GM18498 (cell line): ENCODE measurements at regions not wholly inside any gene's neighbourhood (a gene's known extent, or its start where the extent isn't known, plus 50 kb on each side); places are given as distances from the start of the nearest gene placed in this dataset.
"Not testable (repeated sequence)": the region's sequence is repeated elsewhere in the genome, so short reads cannot be mapped to it uniquely, and the experiment has no call there.

Experiments
- ATAC-seq: cut with Tn5 transposase; IDR thresholded peaks from one replicate; pipeline ENCODE4 v1.9.1; 2021; ENCODE audit warnings: mild to moderate bottlenecking, moderate library complexity; ENCODE audit not compliant: unreplicated experiment

DNA sequence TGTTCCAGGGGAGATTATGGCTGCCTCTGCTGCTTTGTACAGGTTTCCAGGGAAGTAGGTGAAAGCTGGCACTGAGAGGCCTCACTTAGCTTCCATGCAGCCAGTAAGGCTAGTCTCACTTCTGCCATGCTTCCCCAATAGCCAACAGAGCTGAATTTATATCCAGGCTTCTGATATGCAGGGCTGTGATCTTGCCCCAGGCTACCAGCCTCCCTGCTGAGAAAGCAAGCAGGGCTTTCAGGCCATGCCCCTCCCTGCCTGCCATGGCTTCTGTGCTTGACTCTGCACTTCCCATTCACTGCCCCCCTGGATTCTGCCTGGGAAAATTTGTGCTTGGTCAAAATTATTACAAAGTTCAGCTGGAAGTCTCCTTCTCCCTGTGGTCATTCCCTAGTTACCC, 302.1 kb upstream of the FBXO33 start:
- ATAC-seq: no peak

DNA sequence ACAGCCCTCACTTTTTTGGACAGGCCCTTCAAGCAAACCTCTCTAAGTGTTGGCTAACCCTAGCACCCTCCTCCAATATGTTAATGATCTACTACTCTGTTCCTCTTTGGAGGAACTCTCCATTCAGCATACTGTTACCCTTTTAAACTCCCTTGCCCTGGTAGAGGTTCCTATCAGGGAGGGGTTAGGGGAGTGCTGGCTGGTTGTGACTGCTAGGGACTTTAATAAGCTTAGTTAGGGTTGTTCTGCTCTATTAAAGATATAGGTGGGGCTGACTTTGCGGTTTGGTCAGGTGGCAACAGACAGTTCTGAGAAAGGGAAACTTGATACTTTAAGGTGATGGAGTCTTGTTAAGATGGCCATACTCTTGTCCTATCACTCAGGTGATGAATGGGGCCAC, 301.5 kb upstream of the FBXO33 start:
- ATAC-seq: no peak

DNA sequence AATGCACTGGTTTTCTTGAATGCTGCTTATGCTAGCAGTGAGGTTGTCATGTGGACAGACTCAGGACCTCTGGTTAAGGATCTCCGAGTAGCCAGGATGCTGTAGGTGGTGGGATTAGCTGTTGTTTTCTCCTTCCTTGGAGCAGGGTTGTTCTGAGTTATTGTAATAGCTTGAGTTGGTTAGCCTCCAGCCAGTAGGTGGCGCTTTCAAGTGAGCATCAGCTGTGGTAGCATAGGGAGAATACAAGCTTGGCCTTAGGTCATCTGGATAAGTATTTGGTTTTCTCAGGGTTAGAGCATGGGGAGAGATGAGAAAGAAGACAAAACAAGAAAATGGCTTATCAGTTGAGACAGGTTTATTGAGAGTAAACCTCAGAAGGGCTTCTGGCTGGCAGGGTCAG, 299.7 kb upstream of the FBXO33 start:
- no peak for ATAC-seq

DNA sequence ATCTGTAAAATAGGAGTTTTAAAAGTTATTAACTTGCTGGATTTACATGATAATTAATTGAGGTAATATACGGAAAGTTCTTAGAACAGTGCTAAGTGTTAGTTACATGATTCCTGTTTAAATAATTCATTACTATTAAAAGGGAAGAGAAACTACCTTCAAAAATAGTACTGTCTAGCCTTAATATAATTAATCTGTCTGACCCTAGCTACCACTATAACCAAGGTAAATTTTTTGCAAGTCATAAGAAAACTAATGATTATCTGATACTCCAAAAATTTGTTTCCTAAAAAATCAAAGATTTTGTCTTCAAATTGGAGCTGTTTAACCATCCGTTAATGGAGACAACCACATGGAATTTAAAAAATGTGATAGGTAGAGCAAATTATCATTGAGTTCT, 294.3 kb upstream of the FBXO33 start:
- ATAC-seq: no peak

DNA sequence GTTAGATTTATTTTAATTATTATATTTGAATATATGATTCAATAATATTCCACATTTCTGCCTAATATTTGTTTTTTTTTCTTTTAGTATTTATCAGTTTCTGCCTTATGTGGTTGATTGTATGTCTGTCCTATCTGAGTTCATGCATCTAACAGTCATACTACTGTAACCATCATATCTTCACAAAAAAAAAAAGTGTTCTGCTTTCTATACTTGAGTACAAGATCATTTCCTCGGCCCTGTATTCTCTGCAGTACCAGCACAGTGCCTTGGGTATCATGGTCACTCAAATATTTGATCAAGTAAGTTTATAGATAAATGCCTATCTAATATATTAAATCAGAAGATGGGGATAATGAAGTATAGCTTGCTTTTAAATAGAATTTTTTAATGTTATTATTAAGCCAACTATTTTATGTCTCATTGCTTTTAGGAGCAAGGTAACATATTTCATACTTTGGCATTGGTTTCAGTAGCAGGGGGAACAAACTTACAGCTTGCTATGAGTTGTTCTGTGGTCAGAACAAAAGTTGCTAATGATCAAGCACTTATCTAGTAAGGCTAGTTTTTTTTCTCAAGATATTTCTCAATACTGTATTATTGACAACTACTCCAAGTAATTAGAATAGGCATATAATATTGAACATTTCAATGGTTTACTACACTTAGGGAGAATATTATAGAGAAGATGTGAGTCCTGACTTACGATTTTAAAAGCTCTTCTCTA, 290.5 kb upstream of the FBXO33 start:
- ATAC-seq: no peak

DNA sequence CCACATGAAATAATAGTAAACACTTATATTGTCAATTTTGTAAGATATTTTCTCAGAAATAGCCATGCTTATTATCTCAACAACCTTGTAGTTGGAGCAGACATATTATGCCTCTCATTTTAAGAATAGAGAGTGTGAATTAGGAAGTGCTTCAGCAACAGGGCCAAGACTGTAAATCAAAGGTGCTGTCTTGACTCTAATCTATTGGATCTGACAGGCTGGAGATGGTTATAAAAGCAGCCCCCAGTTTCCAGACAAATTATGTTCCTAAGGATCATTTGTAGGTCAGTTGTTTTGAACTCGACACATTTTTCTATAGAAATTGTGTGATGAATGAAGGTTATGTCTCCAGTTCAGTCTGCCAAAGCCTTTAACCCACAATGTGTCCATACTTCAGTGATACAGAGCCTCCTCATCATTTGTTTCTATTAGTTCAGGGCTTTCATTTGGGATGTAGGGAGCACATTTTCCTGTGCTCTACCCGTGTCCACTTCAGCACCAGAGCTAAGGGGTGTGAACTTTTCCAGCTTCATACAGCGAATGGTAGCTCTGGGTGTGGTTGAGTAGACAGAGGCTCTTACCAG, 284.8 kb upstream of the FBXO33 start:
- no peak for ATAC-seq

DNA sequence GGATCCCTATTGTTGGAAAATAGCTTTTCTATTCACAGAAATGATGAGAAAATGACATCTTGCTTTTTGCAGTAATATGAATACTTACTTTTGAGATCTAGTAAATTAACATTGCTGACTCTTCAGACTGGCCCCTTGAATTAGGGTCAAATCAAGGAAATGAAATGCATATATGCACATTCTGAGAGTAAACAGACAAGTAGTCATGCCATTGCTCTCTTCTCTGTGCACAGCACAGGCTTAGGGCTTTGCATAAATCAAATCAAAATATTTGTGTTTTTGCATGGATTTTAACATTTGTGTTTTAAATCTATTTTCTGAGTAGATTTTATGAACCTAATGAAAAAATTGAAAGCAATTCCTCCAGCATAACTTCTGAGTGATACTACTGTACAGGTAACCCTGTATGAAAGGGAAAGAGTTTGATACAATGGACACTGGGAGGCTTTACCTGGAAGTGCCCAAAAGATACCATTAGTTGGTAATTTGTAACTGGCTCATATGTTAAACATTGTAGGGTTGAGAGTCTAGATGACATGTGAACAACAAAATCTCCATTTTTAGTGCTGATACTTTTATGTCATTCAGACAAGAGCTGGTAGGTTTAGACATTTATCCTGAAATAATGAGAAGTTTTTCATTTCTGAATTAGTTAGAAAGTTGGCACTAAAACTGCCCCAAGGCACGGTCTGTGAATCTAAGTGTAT, 280.2 kb upstream of the FBXO33 start:
- no peak for ATAC-seq

DNA sequence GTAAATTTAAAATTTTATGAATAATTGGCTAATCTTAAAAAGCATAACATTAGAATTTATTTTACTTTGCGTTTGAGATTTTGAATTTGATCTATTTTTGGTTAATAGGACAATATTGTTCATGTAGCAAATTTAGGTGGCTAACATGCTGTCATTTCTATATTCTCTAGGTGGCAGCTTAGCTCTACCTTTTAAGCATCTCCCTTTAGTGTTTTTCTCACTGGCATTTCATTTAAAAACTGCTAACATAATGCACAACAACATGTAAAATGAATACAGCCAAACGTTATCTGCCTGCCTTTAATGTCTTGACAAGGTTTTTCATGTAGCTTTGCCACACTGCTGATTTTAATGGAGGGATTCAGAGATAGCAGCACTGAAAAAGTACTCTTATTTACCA, 272.4 kb upstream of the FBXO33 start:
- no peak for ATAC-seq

DNA sequence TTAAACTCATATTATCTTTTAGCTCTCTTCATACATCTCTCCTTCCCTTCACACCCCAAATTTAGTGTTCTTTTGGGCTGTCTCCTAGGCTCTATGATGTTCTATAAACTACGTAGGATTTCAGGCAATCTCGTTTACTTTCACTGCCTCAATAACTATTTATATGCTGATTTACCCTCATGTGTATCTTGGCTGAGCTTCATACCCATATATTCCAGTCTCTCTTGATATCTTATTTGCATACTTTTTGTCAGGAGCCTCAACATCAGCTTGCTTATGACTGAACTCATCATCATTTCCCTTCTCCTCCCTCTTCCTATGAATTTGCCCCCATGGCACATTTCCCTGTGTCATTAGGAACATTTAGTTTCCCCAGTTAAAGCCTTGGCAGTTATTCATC, 262.1 kb upstream of the FBXO33 start:
- ATAC-seq: no peak

DNA sequence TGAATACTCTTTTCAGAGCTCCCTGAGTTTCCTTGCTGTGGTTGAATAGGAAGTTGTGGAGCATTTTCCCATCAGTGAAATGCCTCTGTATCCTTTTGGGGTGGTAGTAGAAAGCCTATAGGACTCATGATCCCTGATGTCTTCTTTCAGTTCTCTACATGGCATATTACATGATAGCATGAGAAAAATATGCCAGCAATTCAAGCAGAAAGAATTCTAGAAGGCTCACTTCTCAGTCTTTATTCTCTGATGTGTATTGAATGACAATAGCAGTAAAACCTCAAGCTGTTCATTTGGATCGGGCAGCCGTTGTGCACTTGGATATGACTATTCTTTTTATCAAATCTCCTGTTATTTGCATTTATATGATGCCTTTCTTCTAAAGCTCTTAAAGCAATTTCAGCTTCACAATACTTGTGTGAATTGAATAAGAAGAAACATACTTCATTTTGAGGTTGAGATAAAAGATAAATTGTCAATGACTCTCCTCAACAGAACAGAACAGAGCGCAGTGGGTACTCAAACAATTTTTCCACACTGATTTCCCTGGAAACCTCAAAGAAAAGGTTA, 251.5 kb upstream of the FBXO33 start:
- ATAC-seq: no peak

DNA sequence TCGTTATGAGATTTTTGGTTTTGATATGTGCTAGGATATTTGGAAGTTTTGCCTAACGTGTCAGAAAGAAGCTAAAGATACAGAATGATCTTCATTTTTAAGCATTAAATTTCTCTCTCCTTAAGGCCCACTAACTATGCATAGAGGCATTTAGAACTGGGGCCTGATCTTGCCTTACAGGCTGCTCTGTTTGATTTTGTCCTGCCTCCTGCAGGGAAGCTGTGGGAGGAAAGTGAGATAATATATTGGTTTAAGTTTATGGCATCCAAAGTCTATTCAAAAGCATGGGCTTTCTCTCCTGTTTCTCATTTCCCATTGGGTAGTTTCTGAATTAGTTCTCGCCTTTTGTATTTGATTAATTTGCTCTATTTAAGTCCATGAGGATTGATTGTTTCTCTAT, 250.3 kb upstream of the FBXO33 start:
- ATAC-seq: no peak

DNA sequence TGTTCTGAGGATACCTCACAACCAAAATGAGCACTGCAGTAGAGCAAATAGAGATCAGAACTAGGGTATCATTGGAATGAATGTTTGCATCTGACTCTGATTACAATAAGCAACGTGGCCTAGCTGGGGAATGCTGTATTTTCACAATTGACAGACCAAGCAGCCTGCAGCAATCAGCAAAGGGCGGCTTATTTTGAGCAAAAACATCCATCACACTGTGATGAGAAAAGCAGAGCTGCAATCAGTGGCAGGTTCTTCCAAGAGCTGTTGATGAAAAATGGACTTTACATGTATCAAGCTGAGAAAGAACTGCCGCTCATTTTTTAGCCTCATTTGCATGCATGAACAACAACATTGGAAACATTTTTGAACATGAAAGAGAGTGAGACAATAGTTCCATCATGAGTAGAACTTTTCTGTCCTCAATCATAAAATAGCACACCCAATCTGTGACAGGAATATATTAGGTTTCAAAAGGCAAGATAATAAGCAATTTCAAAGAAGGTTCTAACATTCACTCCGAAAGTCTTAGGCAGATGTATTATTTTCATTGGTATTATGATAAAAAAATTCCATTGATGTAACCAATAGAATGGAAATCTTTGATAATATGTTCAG, 249.7 kb upstream of the FBXO33 start:
- ATAC-seq: no peak

DNA sequence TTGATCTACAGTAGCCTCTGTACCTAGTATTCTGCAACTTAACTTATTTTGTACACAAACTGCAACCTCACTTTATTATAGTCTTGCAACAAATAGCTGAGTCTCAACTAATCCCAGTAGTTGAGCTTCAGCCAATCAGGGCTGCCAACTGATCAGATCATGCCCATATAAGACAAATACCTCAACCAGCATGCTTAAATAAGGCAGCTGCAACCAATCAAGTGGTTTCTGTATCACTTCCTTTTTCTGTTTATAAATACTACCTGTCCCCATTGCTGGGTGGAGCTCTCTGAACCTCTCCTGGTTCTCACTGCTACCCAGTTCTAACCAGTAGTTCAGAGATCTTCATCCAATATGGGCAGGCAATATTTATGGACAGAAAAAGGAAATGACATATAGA, 248.5 kb upstream of the FBXO33 start:
- ATAC-seq: peak; percentile 77

DNA sequence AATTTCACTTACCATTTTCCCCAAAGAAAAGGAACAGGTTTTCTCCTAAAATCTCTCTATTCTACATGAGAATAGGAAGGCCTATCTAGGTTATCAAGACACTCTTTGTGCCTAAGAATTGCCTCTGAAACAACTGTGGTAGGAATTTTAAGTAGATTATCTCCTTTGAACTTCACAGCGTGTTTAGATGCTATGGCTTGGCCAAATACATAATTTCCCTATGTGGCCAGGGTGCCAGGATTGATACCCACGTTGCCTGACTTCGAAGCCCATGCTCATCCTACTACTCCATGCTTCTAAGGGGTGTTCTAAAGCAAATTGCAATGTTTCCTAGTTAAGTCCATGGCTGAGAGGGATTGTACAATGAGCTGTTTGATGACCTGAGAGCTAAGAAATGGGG, 241.5 kb upstream of the FBXO33 start:
- ATAC-seq: no peak

DNA sequence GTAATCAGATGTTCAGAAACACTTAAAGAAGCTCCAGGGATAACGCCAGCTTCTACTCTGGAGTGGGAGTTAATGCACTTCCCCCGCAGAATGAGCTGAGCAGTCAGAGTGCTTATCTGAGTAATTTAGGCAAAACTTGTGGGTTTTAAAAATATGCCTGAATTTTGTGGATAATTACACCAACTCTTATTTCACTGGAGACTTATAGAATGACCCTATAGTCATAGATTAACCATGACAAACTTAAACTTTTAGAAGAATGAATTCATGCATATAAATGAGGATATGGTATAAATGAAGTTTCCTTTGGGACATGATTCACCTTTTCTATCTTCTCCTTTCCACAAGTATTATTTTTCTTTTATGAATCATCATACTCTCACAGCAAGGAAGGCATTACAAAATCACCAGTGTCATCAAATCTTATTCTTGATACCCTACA, 241.1 kb upstream of the FBXO33 start:
- ATAC-seq: no peak

DNA sequence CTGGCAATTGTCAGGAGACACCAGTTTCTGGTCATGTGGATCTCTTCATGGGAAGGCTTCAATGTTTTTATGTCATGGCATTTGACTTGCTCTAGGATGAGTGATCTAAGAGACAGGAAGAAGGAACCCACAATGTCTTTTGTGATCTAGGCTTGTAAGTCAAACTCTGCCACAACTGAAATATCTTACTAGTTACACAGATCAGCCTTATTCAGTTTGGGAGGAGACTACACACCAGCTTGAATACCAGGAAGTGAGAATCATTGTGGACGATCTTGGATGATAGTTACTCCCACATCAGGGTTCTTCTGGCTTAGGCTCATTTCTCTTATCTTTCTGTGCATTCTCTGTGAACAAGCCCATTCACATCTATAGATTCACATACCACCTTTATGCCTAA, 236.2 kb upstream of the FBXO33 start:
- ATAC-seq: no peak

DNA sequence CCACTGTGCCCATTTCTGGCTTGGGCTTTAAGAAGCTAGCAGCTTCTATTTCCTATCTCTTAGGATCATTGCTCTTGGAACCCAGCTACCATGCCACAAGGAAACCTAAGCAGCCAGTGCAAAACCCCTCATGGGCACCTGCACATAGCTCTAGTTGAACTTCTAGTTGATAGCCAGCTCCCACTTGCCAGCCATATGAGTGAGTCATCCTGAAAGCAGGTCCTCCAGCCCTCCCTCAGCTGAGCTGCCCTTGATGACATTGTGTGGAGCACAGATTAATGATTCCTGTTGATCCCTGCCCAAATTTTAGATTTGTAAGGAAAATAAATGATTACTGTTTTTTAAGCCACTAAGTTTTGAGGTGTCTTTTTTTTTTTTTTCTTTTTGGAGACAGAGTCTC, 234.2 kb upstream of the FBXO33 start:
- ATAC-seq: no peak

DNA sequence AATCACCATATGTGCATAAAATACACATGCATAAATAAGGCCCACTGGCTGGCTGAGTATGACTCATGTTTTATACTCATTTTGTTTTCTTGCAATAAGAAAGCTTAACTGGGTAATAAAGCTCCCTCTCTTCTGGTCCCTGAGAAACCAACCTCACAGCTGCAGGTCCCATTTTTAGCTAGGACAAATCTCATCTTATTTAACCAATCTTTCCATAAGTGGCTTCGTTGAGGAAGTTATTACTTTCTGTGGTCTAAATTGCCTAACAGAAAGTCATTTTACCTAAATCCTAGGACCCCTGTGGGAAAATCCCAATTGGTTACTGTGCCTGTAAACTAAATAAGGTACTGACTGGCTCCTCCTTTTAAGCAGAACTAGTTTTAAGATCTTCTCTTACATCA, 232.8 kb upstream of the FBXO33 start:
- ATAC-seq: no peak

DNA sequence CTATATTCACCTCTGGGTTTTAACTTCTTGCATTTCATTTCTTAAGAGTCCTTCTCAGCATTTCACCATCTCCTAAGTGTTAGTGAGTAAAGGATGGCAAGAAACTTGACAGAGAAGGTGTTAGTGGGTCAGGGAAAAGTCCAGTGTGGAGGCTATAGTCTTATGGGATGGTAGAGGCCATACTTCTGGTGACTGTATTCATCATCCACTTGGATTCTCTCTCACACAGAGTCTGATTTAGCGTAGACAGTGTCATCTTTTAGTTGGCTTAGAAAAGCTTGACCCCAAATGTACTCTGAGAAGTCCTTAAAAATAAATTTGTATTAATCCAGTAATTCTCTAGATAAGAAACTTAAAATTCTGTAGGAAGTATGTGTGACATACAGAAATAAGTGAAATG, 232.4 kb upstream of the FBXO33 start:
- no peak for ATAC-seq

DNA sequence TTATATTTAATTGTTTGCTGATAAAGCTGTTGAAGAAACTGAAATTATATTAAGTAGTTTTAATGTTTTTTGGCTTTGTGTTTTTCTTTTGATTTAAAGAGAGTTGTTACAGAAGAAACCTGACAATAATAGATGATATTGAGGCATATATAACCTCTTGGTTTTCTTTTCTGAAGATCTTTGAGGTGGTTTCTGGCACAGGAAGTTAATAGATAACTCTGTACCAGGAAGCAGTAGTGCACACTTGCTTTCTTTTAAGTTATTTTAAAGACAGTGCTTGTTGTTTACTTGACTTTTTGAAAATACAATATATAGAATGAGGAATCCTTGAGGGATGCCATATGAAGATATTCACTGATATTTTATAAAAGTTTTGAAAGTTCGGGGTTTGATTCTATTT, 209.0 kb upstream of the FBXO33 start:
- no peak for ATAC-seq

DNA sequence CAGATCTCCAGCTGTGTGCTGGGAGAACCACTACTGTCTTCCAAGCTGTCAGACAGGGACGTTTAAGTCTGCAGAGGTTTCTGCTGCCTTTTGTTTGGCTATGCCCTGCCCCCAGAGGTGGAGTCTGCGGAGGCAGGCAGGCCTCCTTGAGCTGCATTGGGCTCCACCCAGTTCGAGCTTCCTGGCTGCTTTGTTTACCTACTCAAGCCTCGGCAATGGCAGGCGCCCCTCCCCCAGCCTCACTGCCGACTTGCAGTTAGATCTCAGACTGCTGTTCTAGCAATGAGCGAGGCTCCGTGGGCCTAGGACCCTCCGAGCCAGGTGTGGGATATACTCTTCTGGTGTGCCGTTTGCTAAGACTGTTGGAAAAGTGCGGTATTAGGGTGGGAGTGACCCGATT, 206.8 kb upstream of the FBXO33 start:
- ATAC-seq: not testable (repeated sequence)

DNA sequence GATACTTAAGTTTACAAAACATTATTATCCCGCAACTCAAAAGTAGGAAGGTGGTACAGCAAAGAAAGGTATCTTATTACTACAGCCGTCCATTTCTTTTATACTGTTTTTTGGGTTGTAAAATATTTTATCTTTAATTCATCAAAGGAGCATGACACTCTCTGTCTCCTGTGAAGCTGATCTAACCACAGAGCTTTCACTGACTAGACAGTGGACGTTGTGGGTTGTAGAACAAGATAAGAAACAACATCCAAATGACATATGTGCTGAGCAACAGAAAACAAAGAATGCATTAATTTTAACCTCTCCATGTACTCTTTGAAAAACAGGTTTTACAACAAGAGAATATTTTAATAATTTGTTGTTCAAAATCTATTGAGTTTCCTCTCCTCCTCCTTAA, 195.9 kb upstream of the FBXO33 start:
- no peak for ATAC-seq
